GF-D8 (cell line): ENCODE measurements at regions not wholly inside any gene's neighbourhood (a gene's known extent, or its start where the extent isn't known, plus 50 kb on each side); places are given as distances from the start of the nearest gene placed in this dataset.
A peak's percentile ranks its signal among the peaks of the same experiment; 100 is the strongest.

Experiments
- DNase-seq: peaks from one replicate; lab custom pipeline; 2025; lab: John Stamatoyannopoulos, UW

DNA sequence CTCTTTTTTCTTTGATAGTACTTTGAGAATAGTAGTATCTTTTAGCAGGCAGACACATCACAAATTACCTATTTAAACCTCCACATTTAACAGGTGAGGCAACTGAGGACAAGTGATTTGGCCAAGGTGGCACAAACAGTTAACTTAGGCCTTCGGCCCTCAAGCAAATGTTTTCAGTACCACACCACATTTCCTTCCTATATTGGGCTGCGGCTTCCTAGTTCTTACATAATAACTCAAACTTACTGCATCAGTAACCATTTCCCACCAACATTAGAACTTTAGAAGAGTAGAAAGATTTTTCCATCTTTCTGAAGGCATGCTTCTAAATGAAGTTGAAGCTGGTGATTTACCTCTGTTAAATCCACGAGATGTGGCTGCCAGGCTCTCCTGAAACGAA is 63.2 kb upstream of the SLC4A4 start:
- peak; percentile 8 for DNase-seq

DNA sequence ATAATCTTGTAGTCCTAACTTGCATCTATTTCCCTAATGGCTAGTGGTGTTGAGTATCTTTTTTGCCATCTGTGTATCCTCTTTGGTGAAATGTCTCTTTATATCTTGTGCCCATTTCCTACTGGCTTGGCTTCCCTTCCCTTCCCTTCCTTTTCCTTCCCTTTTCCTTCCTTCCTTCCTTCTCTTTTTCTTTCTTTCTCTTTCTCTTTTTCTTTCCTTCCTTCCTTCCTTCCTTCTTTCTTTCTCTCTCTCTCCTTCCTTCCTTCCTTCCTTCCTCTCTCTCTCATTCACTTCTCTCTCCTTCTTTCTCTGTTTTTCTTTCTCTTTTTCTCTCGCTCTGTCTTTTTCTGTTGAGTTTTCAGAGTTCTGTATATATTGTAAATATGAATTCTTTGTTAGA is 61.5 kb upstream of the SLC4A4 start:
- no peak for DNase-seq

GRCh38 chr4:71283642-71284257 is 55.1 kb upstream of the SLC4A4 start:
- DNase-seq, result no peak

DNA sequence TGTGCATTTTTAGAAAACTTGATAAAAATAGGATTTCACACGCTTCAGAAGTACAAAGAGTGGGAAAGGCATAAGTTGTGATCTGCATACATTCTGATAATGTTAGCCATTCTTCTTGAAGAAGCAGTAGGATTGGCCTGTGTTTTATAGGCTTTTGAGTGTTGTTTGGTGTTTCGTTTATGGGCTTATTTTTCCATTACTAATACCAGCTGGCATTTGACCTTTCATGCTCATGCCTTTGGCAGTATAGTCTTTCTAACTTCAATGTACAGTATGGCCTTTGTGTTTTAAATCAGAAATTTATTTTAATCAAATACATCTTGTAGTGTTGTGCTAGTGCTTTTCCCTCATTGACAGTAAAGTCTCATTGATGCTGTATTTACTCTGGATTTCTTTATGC is 51.5 kb upstream of the SLC4A4 start:
- no peak for DNase-seq

DNA sequence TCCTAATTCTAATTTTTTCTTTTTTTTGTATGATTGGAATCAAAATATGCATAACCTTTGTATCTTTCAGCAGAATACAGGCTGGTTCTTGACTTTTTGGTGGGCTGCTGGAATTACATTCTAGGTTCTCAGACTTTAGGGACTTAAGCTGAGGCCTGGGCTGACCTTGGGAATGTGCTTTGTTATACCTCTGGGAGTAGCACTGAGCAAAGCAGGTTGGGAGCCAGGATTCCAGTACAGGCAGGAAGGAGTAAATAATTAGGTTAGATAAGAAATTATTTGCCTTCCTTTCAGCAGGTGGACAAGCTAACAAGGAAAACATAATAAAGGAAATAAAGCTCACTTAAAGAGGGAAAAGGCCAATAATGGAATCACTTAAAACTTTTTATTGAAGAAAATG is 49.9 kb upstream of the SLC4A4 start:
- no peak for DNase-seq
